H54 (cell line): ENCODE measurements at regions not wholly inside any gene's neighbourhood (a gene's known extent, or its start where the extent isn't known, plus 50 kb on each side); places are given as distances from the start of the nearest gene placed in this dataset.

Experiments used
- DNase-seq: peaks from one replicate; pipeline ENCODE4 v3.0.0; 2011; ENCODE audit warnings: low spot score, mixed read lengths; ENCODE audit not compliant: insufficient read length
- FAIRE-seq: peaks from 3 replicates; lab custom pipeline; 2011; peaks lifted over from hg19 to GRCh38; lab: Jason Lieb, UNC
- POLR2A ChIP-seq: IDR thresholded peaks from 2 replicates; pipeline ENCODE4 v1.6.1; 2011; ENCODE audit warnings: low read depth, mild to moderate bottlenecking, low read length

GRCh38 chr4:134552063-134552462, 350.5 kb upstream of the PABPC4L start:
- no peak for TF ChIP-seq POLR2A
- DNase-seq: no peak
- no peak for FAIRE-seq

- no peak for DNase-seq
- TF ChIP-seq POLR2A: no peak
- no peak for FAIRE-seq
Observed at GRCh38 chr4:134551348-134551747, 349.8 kb upstream of the PABPC4L start.

GRCh38 chr4:134548052-134548628, 346.6 kb upstream of the PABPC4L start:
- no peak for TF ChIP-seq POLR2A
- DNase-seq: no peak
- no peak for FAIRE-seq

- TF ChIP-seq POLR2A: no peak
- DNase-seq (no peak), FAIRE-seq (no peak)
Observed at GRCh38 chr4:134546279-134546678, 344.7 kb upstream of the PABPC4L start.

- no peak for TF ChIP-seq POLR2A
- peak; percentile 60 for FAIRE-seq
- DNase-seq: peak; percentile 2
Observed at GRCh38 chr4:134544303-134544770, 342.7 kb upstream of the PABPC4L start.

- DNase-seq: no peak
- no peak for TF ChIP-seq POLR2A
- no peak for FAIRE-seq
Observed at GRCh38 chr4:134540588-134540987, 339.0 kb upstream of the PABPC4L start.

- FAIRE-seq: no peak
- no peak for TF ChIP-seq POLR2A
Observed at GRCh38 chr4:134539729-134540231, 338.2 kb upstream of the PABPC4L start.

GRCh38 chr4:134537701-134538100, 336.1 kb upstream of the PABPC4L start:
- no peak for FAIRE-seq
- no peak for TF ChIP-seq POLR2A
- no peak for DNase-seq

More at GRCh38 chr4:134539729-134540231, 338.2 kb upstream of the PABPC4L start:
- no peak for DNase-seq

GRCh38 chr4:134533068-134533467, 331.5 kb upstream of the PABPC4L start:
- TF ChIP-seq POLR2A: no peak
- DNase-seq (no peak), FAIRE-seq (no peak)

GRCh38 chr4:134531013-134531412, 329.4 kb upstream of the PABPC4L start:
- no peak for TF ChIP-seq POLR2A
- DNase-seq (no peak), FAIRE-seq (no peak)

- TF ChIP-seq POLR2A: no peak
- FAIRE-seq (no peak), DNase-seq (no peak)
Observed at GRCh38 chr4:134529629-134530028, 328.0 kb upstream of the PABPC4L start.

GRCh38 chr4:134518574-134519217, 317.1 kb upstream of the PABPC4L start:
- FAIRE-seq (no peak), DNase-seq (no peak)
- TF ChIP-seq POLR2A: no peak

GRCh38 chr4:134510544-134510943, 309.0 kb upstream of the PABPC4L start:
- no peak for DNase-seq
- no peak for FAIRE-seq
- TF ChIP-seq POLR2A: no peak

- TF ChIP-seq POLR2A: no peak
- FAIRE-seq (no peak), DNase-seq (no peak)
Observed at GRCh38 chr4:134505511-134505910, 303.9 kb upstream of the PABPC4L start.
